Erythroblast (primary cell): ENCODE measurements at regions not wholly inside any gene's neighbourhood (a gene's known extent, or its start where the extent isn't known, plus 50 kb on each side); places are given as distances from the start of the nearest gene placed in this dataset.

Experiments
- DNase-seq, 2 experiments: peaks; one replicate each; lab custom pipeline; 2025; lab: John Stamatoyannopoulos, UW
- GATA1 ChIP-seq: IDR thresholded peaks from 2 replicates; pipeline ENCODE4 v1.6.1; 2011; ENCODE audit warnings: low read depth, mild to moderate bottlenecking, control low read depth, low read length, moderate library complexity
- POLR2A ChIP-seq: IDR thresholded peaks from 2 replicates; pipeline ENCODE4 v1.6.1; 2011; ENCODE audit warnings: mild to moderate bottlenecking, low read length

DNA sequence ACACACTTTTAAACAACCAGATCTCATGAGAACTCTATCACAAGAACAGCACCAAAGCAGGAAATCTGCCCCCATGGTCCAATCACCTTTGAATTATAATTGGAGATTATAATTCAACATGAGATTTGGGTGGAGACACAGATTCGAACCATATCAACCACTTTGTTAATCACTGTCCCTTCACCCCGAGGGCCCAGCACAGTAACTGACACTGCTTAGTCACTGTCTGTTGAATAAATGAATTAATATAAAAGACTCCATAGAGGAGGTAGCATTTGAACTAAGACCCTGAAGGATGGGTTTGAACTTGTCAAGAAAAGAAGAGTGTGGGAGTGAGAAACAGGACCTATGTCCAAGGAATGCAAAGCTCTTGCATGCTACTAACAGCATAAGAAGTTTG lies 276.4 kb downstream of the SHOX2 start:
- TF ChIP-seq GATA1 = no peak
- no peak for TF ChIP-seq POLR2A

DNA sequence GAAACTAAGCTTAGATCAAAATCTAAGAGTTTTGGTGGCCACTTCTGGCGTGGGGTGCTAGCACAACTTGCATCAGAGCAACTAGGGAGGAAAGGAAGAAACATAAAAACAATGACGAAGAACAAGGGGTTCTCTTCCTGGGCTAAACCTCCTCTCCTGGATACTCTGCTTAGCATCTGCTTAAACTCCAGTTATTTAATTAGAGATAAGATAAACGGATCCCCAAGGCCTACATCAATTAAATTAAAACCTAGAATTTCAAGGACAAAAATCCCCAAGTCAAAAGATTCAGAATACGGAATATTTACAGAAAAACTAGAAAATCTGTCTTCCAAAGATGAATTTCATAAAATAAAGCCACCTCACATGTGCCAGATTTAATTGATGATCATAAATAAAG lies 281.9 kb downstream of the SHOX2 start:
- TF ChIP-seq GATA1 (no peak), POLR2A (no peak)
- DNase-seq = no peak

More for the DNA sequence above, 276.4 kb downstream of the SHOX2 start:
- DNase-seq = no peak

DNA sequence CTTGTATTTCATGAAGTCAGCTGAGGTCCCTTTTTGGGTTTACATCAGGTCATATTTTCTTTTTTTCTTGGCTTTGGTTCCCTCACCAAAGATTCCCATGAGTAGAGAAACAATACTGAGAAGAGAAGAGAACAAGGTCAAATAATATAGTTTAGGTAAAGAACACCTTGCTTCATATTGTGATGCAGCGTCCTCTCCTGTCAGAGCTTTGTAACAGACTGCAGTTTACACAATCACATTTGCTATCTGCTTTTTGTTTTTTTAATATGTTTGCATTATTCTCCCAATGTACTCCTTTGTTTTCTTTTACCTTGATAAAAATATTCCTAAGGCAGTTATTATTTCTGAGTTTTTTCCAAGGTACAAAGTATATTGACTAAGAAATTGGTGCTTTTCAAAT lies 283.2 kb downstream of the SHOX2 start:
- no peak for DNase-seq
- TF ChIP-seq POLR2A (no peak), GATA1 (no peak)

DNA sequence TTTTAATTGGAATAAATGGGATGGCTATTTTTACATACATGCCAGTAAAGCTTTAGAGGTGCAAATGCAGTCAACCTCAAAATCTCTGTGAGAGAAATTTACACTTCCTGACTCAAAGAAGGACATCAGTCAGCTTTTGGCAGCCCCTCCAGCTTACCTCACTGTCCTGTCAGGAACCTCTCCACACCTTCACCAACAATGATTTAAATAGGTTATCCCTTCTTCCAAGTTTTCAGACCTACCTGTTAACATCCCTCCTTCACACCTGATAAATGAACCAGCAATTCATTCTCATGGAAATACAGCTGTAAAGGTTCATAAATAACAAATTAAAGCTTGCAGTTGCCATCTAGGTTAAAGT lies 286.1 kb downstream of the SHOX2 start:
- TF ChIP-seq GATA1 (no peak), POLR2A (no peak)
- no peak for DNase-seq

DNA sequence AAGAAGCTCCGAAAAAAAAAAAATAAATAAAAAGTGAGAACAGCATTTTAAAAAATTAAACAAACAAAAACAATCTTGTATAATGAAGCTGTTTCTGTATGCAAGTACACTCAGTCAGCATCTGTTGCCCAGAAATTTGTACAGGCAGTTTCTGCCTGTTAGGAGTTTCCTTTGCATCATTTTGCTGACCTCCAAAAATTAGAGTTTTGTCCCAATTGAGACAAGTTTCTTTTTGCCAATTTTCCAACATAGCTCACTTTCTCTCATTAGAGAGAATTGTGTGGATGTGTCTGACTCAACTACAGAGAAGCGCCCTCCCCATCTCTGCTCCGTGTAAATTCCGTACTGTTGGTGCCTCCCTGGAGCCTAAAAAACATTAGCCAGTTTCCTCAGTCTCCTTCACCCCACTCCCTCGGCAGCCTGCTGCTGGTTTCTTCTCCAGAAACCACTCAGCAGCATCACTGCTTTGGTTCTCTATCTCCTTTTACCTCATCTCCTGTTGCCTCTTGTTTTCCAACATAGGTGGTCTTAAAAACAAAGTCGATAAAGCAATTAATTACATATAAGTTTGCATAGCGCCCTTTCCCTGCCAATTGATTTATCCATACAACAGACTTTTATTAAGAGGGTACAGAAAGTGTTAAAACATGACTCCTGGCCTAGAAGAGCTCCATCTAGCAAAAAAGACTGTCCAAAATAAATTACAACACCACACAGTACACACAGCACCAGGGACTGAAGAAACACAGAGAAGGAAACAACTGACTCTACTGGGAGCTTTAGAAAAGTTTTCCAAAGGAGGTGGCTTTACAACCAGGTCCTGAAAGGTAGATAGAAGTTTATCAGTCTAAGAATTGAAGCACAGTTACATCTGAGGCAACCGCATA lies 286.7 kb downstream of the SHOX2 start:
- TF ChIP-seq GATA1 (no peak), POLR2A (no peak)
- no peak for DNase-seq

DNA sequence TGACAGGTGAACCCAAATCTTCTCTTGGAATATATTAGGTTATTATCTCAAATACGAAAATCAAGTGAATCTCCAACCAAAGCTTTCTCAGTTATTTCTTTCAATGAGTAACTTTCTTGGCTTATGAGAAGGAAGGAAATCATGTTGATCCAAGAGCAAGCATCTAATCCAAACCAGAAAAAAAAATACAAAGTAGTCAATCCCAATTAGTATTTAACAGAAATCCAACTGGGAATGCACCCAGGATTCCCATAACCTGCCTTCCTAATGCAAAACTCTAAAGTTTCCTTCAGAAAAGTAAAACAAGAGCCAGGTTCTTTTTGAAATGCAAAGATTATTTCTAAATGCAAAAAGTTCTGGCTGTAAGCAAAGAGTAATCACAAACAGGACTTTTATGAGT lies 289.3 kb downstream of the SHOX2 start:
- no peak for TF ChIP-seq GATA1
- no peak for TF ChIP-seq POLR2A
- no peak for DNase-seq

DNA sequence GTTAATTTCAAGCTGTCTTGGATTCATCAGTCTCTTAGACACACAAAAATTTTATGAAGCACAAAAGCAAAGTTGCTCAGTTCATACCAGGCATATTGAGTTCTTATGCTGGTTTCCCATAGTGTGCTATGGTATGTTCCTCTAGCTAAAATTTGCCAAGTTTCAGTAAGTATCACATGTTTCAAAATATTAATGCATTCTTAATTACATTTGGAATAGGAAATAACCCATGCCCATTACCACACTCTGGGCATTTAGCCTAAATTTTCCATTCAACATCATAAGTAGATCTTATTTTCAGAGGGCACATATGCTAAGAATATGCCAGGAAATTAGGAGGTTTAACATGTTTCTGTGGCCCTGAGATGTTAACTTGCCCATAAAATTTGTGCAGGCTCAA lies 289.9 kb downstream of the SHOX2 start:
- TF ChIP-seq GATA1 (no peak), POLR2A (no peak)
- DNase-seq = no peak

DNA sequence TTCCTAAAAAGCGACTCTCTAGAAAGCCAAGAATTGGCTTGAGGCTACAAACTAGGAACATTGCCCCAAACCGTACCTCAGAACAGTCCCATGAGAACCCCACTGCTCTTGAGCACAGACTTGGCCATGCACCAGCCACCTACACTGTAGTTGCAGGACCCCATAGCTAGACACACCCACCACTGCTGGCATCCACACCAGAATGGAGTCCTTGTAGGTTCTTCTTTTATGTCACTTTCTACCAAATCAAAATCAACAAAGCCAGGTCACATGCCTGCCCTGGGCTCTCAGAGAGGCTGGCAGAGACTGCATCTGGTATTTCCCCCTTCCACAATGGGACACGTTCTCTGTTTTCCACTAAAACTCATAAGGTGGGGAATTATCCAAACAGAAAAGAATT lies 290.5 kb downstream of the SHOX2 start:
- TF ChIP-seq GATA1 (no peak), POLR2A (no peak)
- DNase-seq = no peak

DNA sequence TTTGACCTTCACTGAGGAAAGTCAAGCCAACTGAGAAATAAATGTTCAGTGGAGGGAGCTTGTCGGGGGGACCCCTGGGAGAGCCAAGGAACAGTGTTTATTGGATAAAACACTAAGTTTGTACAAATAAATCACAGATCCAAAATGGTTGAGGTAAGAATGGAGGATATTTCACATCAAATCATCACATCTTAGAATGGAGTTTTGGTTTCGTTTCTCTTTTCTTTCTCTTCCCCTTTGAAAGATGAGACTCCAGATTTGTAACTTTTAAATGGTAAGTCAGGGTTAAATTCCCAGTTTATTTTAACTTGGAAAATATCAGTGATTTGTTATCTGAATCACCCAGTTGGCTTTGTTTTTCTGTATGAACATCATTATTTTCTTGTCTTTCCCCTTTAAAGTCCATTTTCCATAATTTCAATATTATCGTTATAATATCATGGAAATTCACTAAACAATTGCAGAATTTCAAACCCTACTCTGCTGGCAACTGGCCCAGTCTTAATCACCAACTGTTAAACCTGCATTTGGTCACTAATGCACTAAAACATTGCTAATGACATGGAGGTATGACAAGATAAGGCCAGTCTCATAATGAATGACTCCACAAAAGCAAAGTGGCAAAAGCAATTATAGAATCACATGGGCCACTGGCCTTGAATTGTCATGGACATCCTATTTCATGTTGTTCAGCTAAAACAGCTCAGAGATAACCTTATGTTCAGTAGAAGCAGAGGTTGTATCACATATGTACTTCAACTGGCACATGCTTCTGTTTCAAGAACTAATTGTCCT lies 295.1 kb downstream of the SHOX2 start:
- peak in 1 of 2 experiments; percentile 3 for DNase-seq
- TF ChIP-seq POLR2A = no peak
- no peak for TF ChIP-seq GATA1

DNA sequence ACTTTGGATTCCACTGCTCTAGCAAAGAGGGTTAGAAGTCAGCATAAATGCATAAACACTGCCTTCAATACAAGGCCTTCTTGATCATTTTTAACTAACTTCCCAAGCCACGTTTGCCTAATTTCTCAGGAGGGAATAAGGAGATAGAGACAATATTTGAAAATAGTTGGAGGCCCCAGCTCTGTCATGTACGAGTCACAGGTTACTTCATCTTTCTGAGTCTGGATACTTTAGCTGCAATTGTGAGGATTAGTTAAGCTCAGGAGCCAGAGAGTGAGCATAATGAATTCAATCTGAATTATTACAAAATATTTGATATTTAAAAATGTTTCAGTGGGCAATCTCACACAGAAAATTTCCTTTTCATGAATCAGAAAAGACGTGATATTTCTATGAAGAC lies 298.9 kb downstream of the SHOX2 start:
- DNase-seq = no peak
- no peak for TF ChIP-seq GATA1
- no peak for TF ChIP-seq POLR2A

DNA sequence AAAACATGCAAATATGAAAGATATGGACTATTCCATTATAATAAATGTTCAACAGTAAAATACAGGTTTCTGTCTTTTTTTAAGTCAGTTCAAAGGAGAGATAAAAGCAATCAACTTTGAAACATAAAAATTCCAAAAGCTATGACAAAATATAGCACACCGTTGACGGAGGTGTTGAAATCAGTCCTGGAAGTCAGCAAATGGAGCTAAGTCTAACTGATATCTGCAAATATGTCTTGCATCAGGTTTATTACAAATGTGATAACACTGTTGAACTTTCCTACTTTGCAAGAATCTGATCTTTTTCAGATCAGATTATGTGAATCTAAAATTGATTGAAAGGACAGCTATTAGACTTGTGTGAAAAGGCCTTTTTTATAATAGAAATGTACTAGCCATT lies 300.7 kb downstream of the SHOX2 start:
- no peak for TF ChIP-seq GATA1
- TF ChIP-seq POLR2A = no peak
- DNase-seq = no peak

DNA sequence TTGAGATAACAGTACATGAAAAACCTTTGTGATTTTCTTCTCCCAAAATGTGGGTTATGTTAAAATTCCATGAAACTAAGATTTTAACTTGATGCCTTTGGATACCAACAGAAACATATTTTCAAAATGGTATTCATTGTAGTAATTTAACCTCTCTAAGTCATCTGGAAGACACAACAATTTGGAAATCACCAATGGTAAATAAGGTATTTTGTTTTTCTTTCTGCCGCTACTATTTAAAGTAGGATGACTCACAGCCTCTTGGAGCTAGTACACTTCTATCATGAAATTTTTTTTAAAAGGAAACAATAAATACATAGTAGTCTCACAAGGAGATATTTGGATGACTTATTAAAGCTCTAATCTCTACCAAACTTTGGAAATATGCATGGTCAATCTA lies 291.6 kb upstream of the VEPH1 start:
- no peak for DNase-seq
- no peak for TF ChIP-seq POLR2A
- no peak for TF ChIP-seq GATA1

DNA sequence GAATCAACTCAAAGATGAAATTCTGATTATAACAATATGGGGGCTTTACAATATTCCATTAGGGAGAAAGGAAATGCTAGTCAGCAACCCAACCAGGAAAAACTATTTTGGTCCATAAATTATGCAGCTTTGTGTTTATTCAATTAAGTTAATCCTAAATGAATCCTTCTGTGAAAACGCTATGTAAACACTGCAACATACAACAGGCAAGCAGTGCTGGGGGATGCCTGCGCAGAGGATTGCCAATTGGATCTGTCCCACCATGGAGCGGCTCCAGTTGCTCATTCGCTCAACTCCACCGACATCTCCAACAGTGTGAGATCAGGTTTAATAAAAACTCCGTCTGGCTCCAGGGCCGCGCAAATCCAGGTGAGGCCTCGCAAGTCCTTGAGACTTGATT lies 290.5 kb upstream of the VEPH1 start:
- TF ChIP-seq GATA1 (no peak), POLR2A (no peak)
- DNase-seq = no peak

DNA sequence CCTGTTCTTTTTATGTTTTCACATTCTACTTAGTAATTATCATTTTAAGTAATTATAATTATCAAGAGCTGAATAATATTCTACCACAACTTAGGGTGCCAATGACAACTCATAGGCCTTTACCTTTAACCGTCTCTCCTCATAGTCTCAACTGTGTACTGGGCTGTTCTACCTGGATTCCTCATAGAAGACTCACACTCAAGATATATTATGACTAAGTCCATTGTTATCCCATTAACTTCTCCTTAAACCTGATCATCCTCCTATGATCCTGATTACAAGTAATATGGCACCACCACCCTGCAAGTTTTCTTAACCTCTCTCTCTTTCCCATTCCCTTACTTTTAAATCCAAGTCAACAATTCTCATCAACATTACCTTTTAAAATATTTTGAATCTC lies 285.9 kb upstream of the VEPH1 start:
- no peak for DNase-seq
- TF ChIP-seq POLR2A = no peak
- no peak for TF ChIP-seq GATA1

DNA sequence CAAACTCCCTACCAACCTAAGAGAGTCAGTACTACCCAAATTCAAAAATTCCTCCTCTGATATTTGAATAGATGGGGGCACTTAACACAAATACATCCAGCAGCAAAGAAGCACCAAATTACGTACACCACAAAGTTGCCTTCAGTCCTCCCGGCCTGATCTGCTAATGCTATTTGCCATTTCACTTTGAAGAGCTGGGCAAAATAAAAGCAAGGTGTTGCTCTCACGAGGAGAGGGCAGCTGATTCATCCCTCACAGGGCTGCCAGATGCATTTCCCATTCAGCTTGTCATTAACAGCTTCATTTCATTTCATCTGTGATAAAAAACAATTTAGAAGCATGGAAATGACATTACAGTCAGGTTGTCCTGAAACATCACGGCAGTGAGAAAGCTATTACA lies 283.4 kb upstream of the VEPH1 start:
- no peak for DNase-seq
- no peak for TF ChIP-seq POLR2A
- TF ChIP-seq GATA1 = no peak
